HEK293 (cell line): ENCODE measurements at regions not wholly inside any gene's neighbourhood (a gene's known extent, or its start where the extent isn't known, plus 50 kb on each side); places are given as distances from the start of the nearest gene placed in this dataset.

ENCODE experiments used
- HOXD13 ChIP-seq: sonication (generic); formaldehyde crosslinking; IDR thresholded peaks from 2 replicates; pipeline ENCODE4 v1.8.0; 2022; ENCODE audit warnings: missing genetic modification reagents, borderline replicate concordance
- SETDB1 ChIP-seq: IDR thresholded peaks from one replicate; pipeline ENCODE4 v1.6.1; 2017; ENCODE audit warnings: mild to moderate bottlenecking, low read length, moderate library complexity, mixed read lengths; ENCODE audit not compliant: insufficient read length
- ZBTB20 ChIP-seq: fragments of 450-650 bp; formaldehyde crosslinking; IDR thresholded peaks from 2 replicates; pipeline ENCODE4 v1.5.1; 2016; ENCODE audit warnings: missing biosample characterization, missing genetic modification characterization
- ZBTB7A ChIP-seq: fragments of 450-650 bp; formaldehyde crosslinking; IDR thresholded peaks from 2 replicates; pipeline ENCODE4 v1.5.1; 2016; ENCODE audit warnings: low read depth, missing biosample characterization, missing genetic modification characterization
- ZNF571 ChIP-seq: fragments of 450-650 bp; formaldehyde crosslinking; IDR thresholded peaks from 2 replicates; pipeline ENCODE4 v1.5.0; 2017; ENCODE audit warnings: missing biosample characterization, missing genetic modification characterization
- ZNF660 ChIP-seq: fragments of 450-650 bp; IDR thresholded peaks from 2 replicates; pipeline ENCODE4 v1.5.1; 2018; ENCODE audit warnings: missing biosample characterization, mild to moderate bottlenecking, missing genetic modification characterization
- ZNF768 ChIP-seq: fragments of 450-650 bp; formaldehyde crosslinking; IDR thresholded peaks from 2 replicates; pipeline ENCODE4 v1.5.1; 2018; ENCODE audit warnings: missing biosample characterization, mild to moderate bottlenecking, missing genetic modification characterization
- ZNF777 ChIP-seq: fragments of 450-650 bp; formaldehyde crosslinking; IDR thresholded peaks from 2 replicates; pipeline ENCODE4 v1.5.1; 2017; ENCODE audit warnings: missing biosample characterization, missing genetic modification characterization, borderline replicate concordance
- TF ChIP-seq, protein P1 (sequence below): fragments of 450-650 bp; formaldehyde crosslinking; IDR thresholded peaks from 2 replicates; pipeline ENCODE4 v1.5.1; 2016; ENCODE audit warnings: missing biosample characterization, missing genetic modification characterization
- TF ChIP-seq, protein P2 (sequence below): fragments of 450-650 bp; formaldehyde crosslinking; IDR thresholded peaks from 2 replicates; pipeline ENCODE4 v1.5.1; 2017; ENCODE audit warnings: missing biosample characterization, missing genetic modification characterization
- TF ChIP-seq, protein P3 (sequence below): fragments of 450-650 bp; formaldehyde crosslinking; IDR thresholded peaks from 2 replicates; pipeline ENCODE4 v1.5.1; 2016; ENCODE audit warnings: missing biosample characterization, missing genetic modification characterization
- TF ChIP-seq, protein P4 (sequence below): fragments of 450-650 bp; formaldehyde crosslinking; IDR thresholded peaks from 2 replicates; pipeline ENCODE4 v1.5.1; 2016; ENCODE audit warnings: missing biosample characterization, missing genetic modification characterization, borderline replicate concordance

DNA sequence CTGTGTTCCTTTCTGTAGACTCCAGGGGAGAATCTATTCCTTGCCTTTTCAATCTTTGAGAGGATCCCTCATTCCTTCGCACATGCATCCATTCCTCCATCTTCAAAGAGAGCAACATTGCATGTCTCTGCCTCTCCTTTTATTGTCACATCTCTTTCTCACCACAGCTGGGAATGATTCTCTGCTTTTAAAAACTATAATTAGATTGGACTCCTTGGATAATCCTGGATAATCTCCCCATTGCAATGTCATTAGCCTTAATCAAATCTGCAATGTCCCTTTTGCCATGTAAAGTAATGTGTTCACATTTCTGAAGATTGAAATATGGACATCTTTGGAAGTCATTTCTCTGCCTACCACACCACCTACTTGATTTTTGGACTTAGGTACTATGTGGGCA, 750.1 kb downstream of the COL12A1 start:
- TF ChIP-seq ZBTB20 (tag by site-specific recombination) (no peak), HOXD13 (CRISPR knock-in tag) (no peak), ZBTB7A (tag by site-specific recombination) (no peak), ZNF768 (tag by site-specific recombination) (no peak), ZNF660 (no peak), ZNF777 (tag by site-specific recombination) (no peak), SETDB1 (no peak), ZNF571 (tag by site-specific recombination) (no peak)
- TF ChIP-seq, protein P1, sequence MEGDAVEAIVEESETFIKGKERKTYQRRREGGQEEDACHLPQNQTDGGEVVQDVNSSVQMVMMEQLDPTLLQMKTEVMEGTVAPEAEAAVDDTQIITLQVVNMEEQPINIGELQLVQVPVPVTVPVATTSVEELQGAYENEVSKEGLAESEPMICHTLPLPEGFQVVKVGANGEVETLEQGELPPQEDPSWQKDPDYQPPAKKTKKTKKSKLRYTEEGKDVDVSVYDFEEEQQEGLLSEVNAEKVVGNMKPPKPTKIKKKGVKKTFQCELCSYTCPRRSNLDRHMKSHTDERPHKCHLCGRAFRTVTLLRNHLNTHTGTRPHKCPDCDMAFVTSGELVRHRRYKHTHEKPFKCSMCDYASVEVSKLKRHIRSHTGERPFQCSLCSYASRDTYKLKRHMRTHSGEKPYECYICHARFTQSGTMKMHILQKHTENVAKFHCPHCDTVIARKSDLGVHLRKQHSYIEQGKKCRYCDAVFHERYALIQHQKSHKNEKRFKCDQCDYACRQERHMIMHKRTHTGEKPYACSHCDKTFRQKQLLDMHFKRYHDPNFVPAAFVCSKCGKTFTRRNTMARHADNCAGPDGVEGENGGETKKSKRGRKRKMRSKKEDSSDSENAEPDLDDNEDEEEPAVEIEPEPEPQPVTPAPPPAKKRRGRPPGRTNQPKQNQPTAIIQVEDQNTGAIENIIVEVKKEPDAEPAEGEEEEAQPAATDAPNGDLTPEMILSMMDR (tag by site-specific recombination) = no peak
- TF ChIP-seq, protein P2, sequence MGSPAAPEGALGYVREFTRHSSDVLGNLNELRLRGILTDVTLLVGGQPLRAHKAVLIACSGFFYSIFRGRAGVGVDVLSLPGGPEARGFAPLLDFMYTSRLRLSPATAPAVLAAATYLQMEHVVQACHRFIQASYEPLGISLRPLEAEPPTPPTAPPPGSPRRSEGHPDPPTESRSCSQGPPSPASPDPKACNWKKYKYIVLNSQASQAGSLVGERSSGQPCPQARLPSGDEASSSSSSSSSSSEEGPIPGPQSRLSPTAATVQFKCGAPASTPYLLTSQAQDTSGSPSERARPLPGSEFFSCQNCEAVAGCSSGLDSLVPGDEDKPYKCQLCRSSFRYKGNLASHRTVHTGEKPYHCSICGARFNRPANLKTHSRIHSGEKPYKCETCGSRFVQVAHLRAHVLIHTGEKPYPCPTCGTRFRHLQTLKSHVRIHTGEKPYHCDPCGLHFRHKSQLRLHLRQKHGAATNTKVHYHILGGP = no peak
- TF ChIP-seq, protein P3, sequence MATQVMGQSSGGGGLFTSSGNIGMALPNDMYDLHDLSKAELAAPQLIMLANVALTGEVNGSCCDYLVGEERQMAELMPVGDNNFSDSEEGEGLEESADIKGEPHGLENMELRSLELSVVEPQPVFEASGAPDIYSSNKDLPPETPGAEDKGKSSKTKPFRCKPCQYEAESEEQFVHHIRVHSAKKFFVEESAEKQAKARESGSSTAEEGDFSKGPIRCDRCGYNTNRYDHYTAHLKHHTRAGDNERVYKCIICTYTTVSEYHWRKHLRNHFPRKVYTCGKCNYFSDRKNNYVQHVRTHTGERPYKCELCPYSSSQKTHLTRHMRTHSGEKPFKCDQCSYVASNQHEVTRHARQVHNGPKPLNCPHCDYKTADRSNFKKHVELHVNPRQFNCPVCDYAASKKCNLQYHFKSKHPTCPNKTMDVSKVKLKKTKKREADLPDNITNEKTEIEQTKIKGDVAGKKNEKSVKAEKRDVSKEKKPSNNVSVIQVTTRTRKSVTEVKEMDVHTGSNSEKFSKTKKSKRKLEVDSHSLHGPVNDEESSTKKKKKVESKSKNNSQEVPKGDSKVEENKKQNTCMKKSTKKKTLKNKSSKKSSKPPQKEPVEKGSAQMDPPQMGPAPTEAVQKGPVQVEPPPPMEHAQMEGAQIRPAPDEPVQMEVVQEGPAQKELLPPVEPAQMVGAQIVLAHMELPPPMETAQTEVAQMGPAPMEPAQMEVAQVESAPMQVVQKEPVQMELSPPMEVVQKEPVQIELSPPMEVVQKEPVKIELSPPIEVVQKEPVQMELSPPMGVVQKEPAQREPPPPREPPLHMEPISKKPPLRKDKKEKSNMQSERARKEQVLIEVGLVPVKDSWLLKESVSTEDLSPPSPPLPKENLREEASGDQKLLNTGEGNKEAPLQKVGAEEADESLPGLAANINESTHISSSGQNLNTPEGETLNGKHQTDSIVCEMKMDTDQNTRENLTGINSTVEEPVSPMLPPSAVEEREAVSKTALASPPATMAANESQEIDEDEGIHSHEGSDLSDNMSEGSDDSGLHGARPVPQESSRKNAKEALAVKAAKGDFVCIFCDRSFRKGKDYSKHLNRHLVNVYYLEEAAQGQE (tag by site-specific recombination) = no peak
- TF ChIP-seq, protein P4, sequence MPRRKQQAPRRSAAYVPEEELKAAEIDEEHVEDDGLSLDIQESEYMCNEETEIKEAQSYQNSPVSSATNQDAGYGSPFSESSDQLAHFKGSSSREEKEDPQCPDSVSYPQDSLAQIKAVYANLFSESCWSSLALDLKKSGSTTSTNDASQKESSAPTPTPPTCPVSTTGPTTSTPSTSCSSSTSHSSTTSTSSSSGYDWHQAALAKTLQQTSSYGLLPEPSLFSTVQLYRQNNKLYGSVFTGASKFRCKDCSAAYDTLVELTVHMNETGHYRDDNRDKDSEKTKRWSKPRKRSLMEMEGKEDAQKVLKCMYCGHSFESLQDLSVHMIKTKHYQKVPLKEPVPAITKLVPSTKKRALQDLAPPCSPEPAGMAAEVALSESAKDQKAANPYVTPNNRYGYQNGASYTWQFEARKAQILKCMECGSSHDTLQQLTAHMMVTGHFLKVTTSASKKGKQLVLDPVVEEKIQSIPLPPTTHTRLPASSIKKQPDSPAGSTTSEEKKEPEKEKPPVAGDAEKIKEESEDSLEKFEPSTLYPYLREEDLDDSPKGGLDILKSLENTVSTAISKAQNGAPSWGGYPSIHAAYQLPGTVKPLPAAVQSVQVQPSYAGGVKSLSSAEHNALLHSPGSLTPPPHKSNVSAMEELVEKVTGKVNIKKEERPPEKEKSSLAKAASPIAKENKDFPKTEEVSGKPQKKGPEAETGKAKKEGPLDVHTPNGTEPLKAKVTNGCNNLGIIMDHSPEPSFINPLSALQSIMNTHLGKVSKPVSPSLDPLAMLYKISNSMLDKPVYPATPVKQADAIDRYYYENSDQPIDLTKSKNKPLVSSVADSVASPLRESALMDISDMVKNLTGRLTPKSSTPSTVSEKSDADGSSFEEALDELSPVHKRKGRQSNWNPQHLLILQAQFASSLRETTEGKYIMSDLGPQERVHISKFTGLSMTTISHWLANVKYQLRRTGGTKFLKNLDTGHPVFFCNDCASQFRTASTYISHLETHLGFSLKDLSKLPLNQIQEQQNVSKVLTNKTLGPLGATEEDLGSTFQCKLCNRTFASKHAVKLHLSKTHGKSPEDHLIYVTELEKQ = no peak
